ENCODE measurements at regions not wholly inside any gene's neighbourhood (a gene's known extent, or its start where the extent isn't known, plus 50 kb on each side); places are given as distances from the start of the nearest gene placed in this dataset.

DNA sequence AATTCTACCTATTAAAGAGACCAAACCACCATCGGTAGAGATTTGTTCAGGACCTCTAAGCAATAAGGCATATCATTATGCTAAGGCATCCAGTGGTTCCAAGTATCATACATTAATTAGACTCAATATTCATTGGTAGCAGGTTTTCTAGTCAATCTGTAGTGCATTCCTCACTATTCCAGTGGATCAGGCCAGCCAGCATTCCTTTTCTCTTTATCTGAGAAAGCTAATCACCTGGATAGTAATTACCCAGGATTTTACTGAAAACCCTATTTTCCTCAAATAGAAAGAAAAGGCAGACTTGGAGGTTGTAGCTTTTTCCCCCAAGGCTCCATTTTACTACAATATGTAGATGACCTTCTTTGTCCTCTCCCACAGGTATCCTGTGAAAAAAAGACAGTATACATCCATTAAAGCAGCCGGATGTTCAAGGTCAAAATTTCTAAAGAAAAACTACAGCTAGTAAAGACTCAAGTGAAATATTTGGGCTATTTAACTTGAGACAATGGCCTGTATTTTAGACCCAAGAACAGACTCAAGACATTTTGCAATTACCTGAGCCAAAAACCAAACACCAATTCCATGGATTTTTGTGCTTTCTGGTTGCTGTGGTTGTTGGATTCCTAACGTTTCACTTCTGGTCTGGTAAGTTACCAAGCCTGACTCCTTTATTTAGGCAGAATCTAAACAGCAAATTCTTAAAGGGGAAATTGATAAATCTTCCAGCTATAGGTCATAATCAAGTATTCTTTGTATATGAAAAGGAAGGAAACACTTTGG, 149.1 kb upstream of the MOCS1 start:
- TF ChIP-seq, protein P1, sequence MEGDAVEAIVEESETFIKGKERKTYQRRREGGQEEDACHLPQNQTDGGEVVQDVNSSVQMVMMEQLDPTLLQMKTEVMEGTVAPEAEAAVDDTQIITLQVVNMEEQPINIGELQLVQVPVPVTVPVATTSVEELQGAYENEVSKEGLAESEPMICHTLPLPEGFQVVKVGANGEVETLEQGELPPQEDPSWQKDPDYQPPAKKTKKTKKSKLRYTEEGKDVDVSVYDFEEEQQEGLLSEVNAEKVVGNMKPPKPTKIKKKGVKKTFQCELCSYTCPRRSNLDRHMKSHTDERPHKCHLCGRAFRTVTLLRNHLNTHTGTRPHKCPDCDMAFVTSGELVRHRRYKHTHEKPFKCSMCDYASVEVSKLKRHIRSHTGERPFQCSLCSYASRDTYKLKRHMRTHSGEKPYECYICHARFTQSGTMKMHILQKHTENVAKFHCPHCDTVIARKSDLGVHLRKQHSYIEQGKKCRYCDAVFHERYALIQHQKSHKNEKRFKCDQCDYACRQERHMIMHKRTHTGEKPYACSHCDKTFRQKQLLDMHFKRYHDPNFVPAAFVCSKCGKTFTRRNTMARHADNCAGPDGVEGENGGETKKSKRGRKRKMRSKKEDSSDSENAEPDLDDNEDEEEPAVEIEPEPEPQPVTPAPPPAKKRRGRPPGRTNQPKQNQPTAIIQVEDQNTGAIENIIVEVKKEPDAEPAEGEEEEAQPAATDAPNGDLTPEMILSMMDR (IDR thresholded peaks at IDR 0.05): no peak
- TF ChIP-seq POLR2A (IDR thresholded peaks at IDR 0.05) (no peak), EP300 (IDR thresholded peaks at IDR 0.05) (no peak)
